A549 (cell line): ENCODE measurements at regions not wholly inside any gene's neighbourhood (a gene's known extent, or its start where the extent isn't known, plus 50 kb on each side); places are given as distances from the start of the nearest gene placed in this dataset.

ENCODE experiments used
- ATAC-seq, 2 experiments: fragments of 200-7000 bp in 1 of 2; fragments of >200 bp in 1 of 2; cut with Nextera tagmentation in 1 of 2; cut with Tn5 transposase in 1 of 2; 3 replicates each; pipeline versions ENCODE4 v1.8.0 to v1.9.1; 2018 to 2020; ENCODE audit warnings: mild to moderate bottlenecking in 1 of 2, moderate library complexity in 1 of 2
- CTCF ChIA-PET: fragments of 300-600 bp; sonication (Branson Sonifier 250); formaldehyde crosslinking; extraction: SDS; loops from one replicate; lab custom pipeline; 2021; ENCODE audit warnings: antibody characterized with exemption, inconsistent platforms; lab: Yijun Ruan, JAX
- POLR2A ChIA-PET: fragments of 350-600 bp; formaldehyde crosslinking; extraction: SDS; loops from one replicate; lab custom pipeline; 2021; ENCODE audit warnings: antibody characterized with exemption, inconsistent platforms; lab: Yijun Ruan, JAX
- DNase-seq, 2 experiments: peaks; one replicate each; pipeline versions ENCODE4 v3.0.0 to v3.0.0-alpha.2; 2011 to 2016; ENCODE audit warnings: low read depth in 1 of 2, low spot score in 1 of 2
- FAIRE-seq: peaks from 2 replicates; lab custom pipeline; 2011; peaks lifted over from hg19 to GRCh38; lab: Jason Lieb, UNC
- H3K27ac ChIP-seq, 2 experiments: fragments of >200 bp; sonication (Bioruptor Twin); formaldehyde crosslinking; 3 replicates each; pipeline ENCODE4 v1.5.1; 2016 to 2017
- H3K4me1 ChIP-seq: fragments of >200 bp; sonication (Bioruptor Twin); formaldehyde crosslinking; 3 replicates; pipeline ENCODE4 v1.6.1; 2016
- H3K4me2 ChIP-seq: fragments of >200 bp; sonication (Bioruptor Twin); formaldehyde crosslinking; 3 replicates; pipeline ENCODE4 v1.6.1; 2016
- H3K4me3 ChIP-seq: fragments of >200 bp; sonication (Bioruptor Twin); formaldehyde crosslinking; 3 replicates; pipeline ENCODE4 v1.5.1; 2016
- H3K9me3 ChIP-seq: fragments of >200 bp; sonication (Bioruptor Twin); formaldehyde crosslinking; 3 replicates; pipeline ENCODE4 v1.6.1; 2016
- BHLHE40 ChIP-seq: IDR thresholded peaks from 2 replicates; pipeline ENCODE4 v1.6.1; 2012; ENCODE audit warnings: low read depth, low read length, inconsistent platforms
- CEBPB ChIP-seq, 2 experiments: fragments of >200 bp in 1 of 2; sonication (Bioruptor Twin) in 1 of 2; formaldehyde crosslinking in 1 of 2; IDR thresholded peaks; 2 replicates each; pipeline ENCODE4 v1.6.1; 2012 to 2016
- CHD2 ChIP-seq: fragments of 150-350 bp; IDR thresholded peaks from 2 replicates; pipeline ENCODE4 v1.6.1; 2014; ENCODE audit warnings: low read length; ENCODE audit not compliant: partially characterized antibody
- CHD4 ChIP-seq: fragments of 200-600 bp; sonication (generic); IDR thresholded peaks from 2 replicates; pipeline ENCODE4 v1.6.1; 2016; ENCODE audit warnings: antibody characterized with exemption, mild to moderate bottlenecking, borderline replicate concordance
- CTCF ChIP-seq: fragments of >200 bp; sonication (Bioruptor Twin); formaldehyde crosslinking; IDR thresholded peaks from 3 replicates; pipeline ENCODE4 v1.5.1; 2016
- EHF ChIP-seq: fragments of 250-450 bp; sonication (Bioruptor Pico); IDR thresholded peaks from 2 replicates; pipeline ENCODE4 v1.5.0; 2020; ENCODE audit warnings: mild to moderate bottlenecking
- ESRRA ChIP-seq: fragments of 150-350 bp; IDR thresholded peaks from 2 replicates; pipeline ENCODE4 v1.6.1; 2014; ENCODE audit warnings: mild to moderate bottlenecking, low read length, borderline replicate concordance
- FOSB ChIP-seq: fragments of 250-450 bp; sonication (Bioruptor Pico); IDR thresholded peaks from 2 replicates; pipeline ENCODE4 v1.5.0; 2020; ENCODE audit warnings: mild to moderate bottlenecking, moderate library complexity
- FOSL2 ChIP-seq, 2 experiments: fragments of 450-650 bp in 1 of 2; fragments of >200 bp in 1 of 2; sonication (Bioruptor Twin) in 1 of 2; formaldehyde crosslinking; IDR thresholded peaks; 2 replicates each; pipeline versions ENCODE4 v1.5.0 to v1.6.1; 2016 to 2020; ENCODE audit warnings: mild to moderate bottlenecking in 1 of 2, moderate library complexity in 1 of 2
- FOXS1 ChIP-seq: fragments of 250-450 bp; sonication (Bioruptor Pico); IDR thresholded peaks from 2 replicates; pipeline ENCODE4 v1.5.0; 2020; ENCODE audit warnings: mild to moderate bottlenecking, moderate library complexity
- GATA3 ChIP-seq: IDR thresholded peaks from 2 replicates; pipeline ENCODE4 v1.6.1; 2012; ENCODE audit warnings: borderline replicate concordance
- HMGXB4 ChIP-seq: fragments of 250-450 bp; sonication (Bioruptor Pico); IDR thresholded peaks from 2 replicates; pipeline ENCODE4 v1.5.0; 2021; ENCODE audit warnings: mild to moderate bottlenecking, moderate library complexity, borderline replicate concordance
- HOXA7 ChIP-seq: fragments of 250-450 bp; sonication (Bioruptor Pico); IDR thresholded peaks from 2 replicates; pipeline ENCODE4 v1.5.0; 2020; ENCODE audit warnings: mild to moderate bottlenecking, moderate library complexity
- HOXB5 ChIP-seq: fragments of 250-450 bp; sonication (Bioruptor Pico); IDR thresholded peaks from 2 replicates; pipeline ENCODE4 v1.5.0; 2020; ENCODE audit warnings: mild to moderate bottlenecking, moderate library complexity
- JUNB ChIP-seq: fragments of >200 bp; sonication (Bioruptor Twin); formaldehyde crosslinking; IDR thresholded peaks from 2 replicates; pipeline ENCODE4 v1.6.1; 2016
- KDM5A ChIP-seq: fragments of 200-600 bp; sonication (generic); IDR thresholded peaks from 2 replicates; pipeline ENCODE4 v1.6.1; 2016; ENCODE audit warnings: antibody characterized with exemption, mild to moderate bottlenecking
- MAZ ChIP-seq: fragments of 150-350 bp; IDR thresholded peaks from 2 replicates; pipeline ENCODE4 v1.6.1; 2014; ENCODE audit warnings: antibody characterized with exemption, low read depth, low read length, borderline replicate concordance
- NFE2L2 ChIP-seq: fragments of 150-350 bp; conservative IDR thresholded peaks from 2 replicates; pipeline ENCODE4 v1.6.1; 2014; ENCODE audit warnings: low read length
- NR3C1 ChIP-seq: fragments of >200 bp; sonication (Bioruptor Twin); formaldehyde crosslinking; IDR thresholded peaks from 3 replicates; pipeline ENCODE4 v1.6.1; 2017
- RCOR1 ChIP-seq: fragments of 150-350 bp; IDR thresholded peaks from 2 replicates; pipeline ENCODE4 v1.6.1; 2014; ENCODE audit warnings: antibody characterized with exemption, low read length, low read depth
- RFX5 ChIP-seq: fragments of 450-650 bp; IDR thresholded peaks from 2 replicates; pipeline ENCODE4 v1.7.1; 2014; ENCODE audit warnings: antibody characterized with exemption, mild to moderate bottlenecking, moderate library complexity
- TFCP2L1 ChIP-seq: fragments of 250-450 bp; sonication (Bioruptor Pico); IDR thresholded peaks from 2 replicates; pipeline ENCODE4 v1.5.0; 2021; ENCODE audit warnings: mild to moderate bottlenecking
- ZNF302 ChIP-seq: fragments of 250-450 bp; sonication (Bioruptor Pico); IDR thresholded peaks from 2 replicates; pipeline ENCODE4 v1.9.0; 2021; ENCODE audit warnings: inconsistent platforms, mild to moderate bottlenecking, moderate library complexity
- WGBS: methylation state at CpG from one replicate; pipeline ENCODE4 v1.1.6; 2017; ENCODE audit errors: missing lambda C conversion rate; 5-methylcytosine and 5-hydroxymethylcytosine counted together
- TF ChIP-seq, protein P1 (sequence below): fragments of 450-650 bp; IDR thresholded peaks from 2 replicates; pipeline ENCODE4 v1.6.1; 2014; ENCODE audit warnings: antibody characterized with exemption
- TF ChIP-seq, protein P2 (sequence below): fragments of >200 bp; sonication (Bioruptor Twin); formaldehyde crosslinking; IDR thresholded peaks from 3 replicates; pipeline ENCODE4 v1.6.1; 2016

- Histone ChIP-seq H3K27ac (no peak overlapping the region), H3K4me3 (no peak overlapping the region)
- TF ChIP-seq HMGXB4 (no peak), FOSB (CRISPR knock-in tag) (no peak), CEBPB (IDR thresholded peaks at IDR 0.05) (no peak), NR3C1 (no peak), HOXB5 (CRISPR knock-in tag) (no peak), HOXA7 (no peak), CHD4 (no peak), CHD2 (no peak), JUNB (no peak), RFX5 (no peak), NFE2L2 (no peak), MAZ (no peak), GATA3 (no peak), FOSL2 (IDR thresholded peaks at IDR 0.05) (no peak), FOSL2 (CRISPR knock-in tag; IDR thresholded peaks at IDR 0.05) (no peak), BHLHE40 (no peak), FOXS1 (CRISPR knock-in tag) (no peak)
- TF ChIP-seq, protein P1, sequence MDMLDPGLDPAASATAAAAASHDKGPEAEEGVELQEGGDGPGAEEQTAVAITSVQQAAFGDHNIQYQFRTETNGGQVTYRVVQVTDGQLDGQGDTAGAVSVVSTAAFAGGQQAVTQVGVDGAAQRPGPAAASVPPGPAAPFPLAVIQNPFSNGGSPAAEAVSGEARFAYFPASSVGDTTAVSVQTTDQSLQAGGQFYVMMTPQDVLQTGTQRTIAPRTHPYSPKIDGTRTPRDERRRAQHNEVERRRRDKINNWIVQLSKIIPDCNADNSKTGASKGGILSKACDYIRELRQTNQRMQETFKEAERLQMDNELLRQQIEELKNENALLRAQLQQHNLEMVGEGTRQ, result no peak
- TF ChIP-seq, all 56 proteins: peak for 0
- POLR2A ChIA-PET, result no interaction called here
- WGBS, result 15% methylated on average over 3 of the region's 3 CpGs
- DNase-seq, result no peak
- ATAC-seq, result no peak
- H3K9me3 ChIP-seq, result no peaks in the 10 kb centered on the region
- H3K4me1 ChIP-seq, result no peaks in the 10 kb centered on the region
- CTCF ChIA-PET, result no interaction called here
- no peak overlapping the region for H3K4me2 ChIP-seq
- no peak for FAIRE-seq
These were observed 143.5 kb upstream of the SOX2 start for GRCh38 chr3:181568248-181568647.

GRCh38 chr3:181567311-181568075 lies 144.2 kb upstream of the SOX2 start:
- Histone ChIP-seq H3K9me3 (no peaks in the 10 kb centered on the region), H3K27ac (no peak overlapping the region), H3K4me2 (no peak overlapping the region), H3K4me1 (no peaks in the 10 kb centered on the region), H3K4me3 (no peak overlapping the region)
- POLR2A ChIA-PET, result no interaction called here
- TF ChIP-seq BHLHE40 (no peak), RCOR1 (no peak), ESRRA (no peak), KDM5A (no peak), RFX5 (no peak), FOSL2 (IDR thresholded peaks at IDR 0.05) (no peak), FOSL2 (CRISPR knock-in tag; IDR thresholded peaks at IDR 0.05) (no peak), ZNF302 (CRISPR knock-in tag) (no peak), CTCF (no peak), TFCP2L1 (CRISPR knock-in tag) (no peak), FOSB (CRISPR knock-in tag) (no peak), EHF (CRISPR knock-in tag) (no peak)
- TF ChIP-seq, protein P2, sequence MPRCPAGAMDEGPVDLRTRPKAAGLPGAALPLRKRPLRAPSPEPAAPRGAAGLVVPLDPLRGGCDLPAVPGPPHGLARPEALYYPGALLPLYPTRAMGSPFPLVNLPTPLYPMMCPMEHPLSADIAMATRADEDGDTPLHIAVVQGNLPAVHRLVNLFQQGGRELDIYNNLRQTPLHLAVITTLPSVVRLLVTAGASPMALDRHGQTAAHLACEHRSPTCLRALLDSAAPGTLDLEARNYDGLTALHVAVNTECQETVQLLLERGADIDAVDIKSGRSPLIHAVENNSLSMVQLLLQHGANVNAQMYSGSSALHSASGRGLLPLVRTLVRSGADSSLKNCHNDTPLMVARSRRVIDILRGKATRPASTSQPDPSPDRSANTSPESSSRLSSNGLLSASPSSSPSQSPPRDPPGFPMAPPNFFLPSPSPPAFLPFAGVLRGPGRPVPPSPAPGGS, result no peak
- ATAC-seq (no peak), FAIRE-seq (no peak), DNase-seq (no peak)
- 31% methylated on average over 6 of the region's 6 CpGs for WGBS
- CTCF ChIA-PET, result no interaction called here
